HepG2 (cell line): ENCODE measurements at regions not wholly inside any gene's neighbourhood (a gene's known extent, or its start where the extent isn't known, plus 50 kb on each side); places are given as distances from the start of the nearest gene placed in this dataset.

ENCODE experiments used
- ATAC-seq: fragments of 200-7000 bp; cut with Tn5 transposase; 3 replicates; pipeline ENCODE4 v1.9.1; 2020; ENCODE audit warnings: mild to moderate bottlenecking, moderate library complexity
- BruUV-seq: library from RNA; stranded (reverse); fragments of 400-500 nt; replicated peaks from 2 replicates; lab custom pipeline; 2021; lab: Mats Ljungman, UMichigan
- CTCF ChIA-PET: fragments of 300-600 bp; formaldehyde crosslinking; extraction: SDS; loops from one replicate; lab custom pipeline; 2021; ENCODE audit warnings: low total read pairs, inconsistent platforms, low intra/inter-chr PET ratio; lab: Yijun Ruan, JAX
- POLR2A ChIA-PET: fragments of 350-600 bp; sonication (Branson Sonifier 250); formaldehyde crosslinking; loops from one replicate; lab custom pipeline; 2020; ENCODE audit warnings: antibody characterized with exemption, inconsistent platforms; lab: Yijun Ruan, JAX
- DNase-seq: peaks from one replicate; pipeline ENCODE4 v3.0.0-alpha.2; 2015; ENCODE audit warnings: low spot score
- FAIRE-seq: peaks from 3 replicates; lab custom pipeline; 2011; peaks lifted over from hg19 to GRCh38; lab: Jason Lieb, UNC
- H2AFZ ChIP-seq: one replicate; pipeline ENCODE4 v1.6.1; 2011; ENCODE audit warnings: low read length, inconsistent platforms
- H3K27ac ChIP-seq: fragments of 300-600 bp; 3 replicates; pipeline ENCODE4 v1.8.0; 2011; ENCODE audit warnings: mixed run types, mild to moderate bottlenecking, mixed read lengths, low read length, inconsistent platforms; ENCODE audit not compliant: insufficient read depth; ENCODE audit errors: extremely low read length
- H3K27me3 ChIP-seq, 2 experiments: fragments of 200-600 bp in 1 of 2; 2 replicates in 1 of 2; 3 replicates in 1 of 2; pipeline versions ENCODE4 v1.6.0 to v1.8.0; 2011; ENCODE audit warnings: low read length in 2 of 2, mild to moderate bottlenecking in 2 of 2, moderate library complexity in 2 of 2, inconsistent platforms in 1 of 2; ENCODE audit not compliant: insufficient read depth in 2 of 2, control insufficient read depth in 1 of 2
- H3K36me3 ChIP-seq, 2 experiments: fragments of 200-600 bp in 1 of 2; replicated peaks in 1 of 2; 2 replicates in 1 of 2; 3 replicates in 1 of 2; pipeline versions ENCODE4 v1.5.1 to v1.8.0; 2011; ENCODE audit warnings: low read length in 2 of 2, inconsistent platforms in 1 of 2; ENCODE audit not compliant: insufficient read depth in 2 of 2, control insufficient read depth in 1 of 2
- H3K4me1 ChIP-seq: 2 replicates; pipeline ENCODE4 v1.5.1; 2012; ENCODE audit warnings: low read length, inconsistent platforms; ENCODE audit not compliant: insufficient read depth
- H3K4me2 ChIP-seq: 2 replicates; pipeline ENCODE4 v1.6.0; 2011; ENCODE audit warnings: low read depth, low read length, inconsistent platforms
- H3K4me3 ChIP-seq, 3 experiments: fragments of 200-600 bp in 1 of 3; sonication (generic), shearing (Covaris generic) in 1 of 3; replicated peaks in 1 of 3; 2 replicates each; pipeline ENCODE4 v1.5.1; 2011 to 2016; ENCODE audit warnings: low read length in 3 of 3, inconsistent platforms in 2 of 3, low read depth in 2 of 3, mild to moderate bottlenecking in 2 of 3, control low read depth in 1 of 3, mixed read lengths in 1 of 3; ENCODE audit not compliant: insufficient read depth in 1 of 3
- H3K79me2 ChIP-seq: one replicate; pipeline ENCODE4 v1.6.1; 2011; ENCODE audit warnings: low read length, inconsistent platforms; ENCODE audit not compliant: insufficient read depth
- H3K9ac ChIP-seq: 2 replicates; pipeline ENCODE4 v1.6.0; 2011; ENCODE audit warnings: mild to moderate bottlenecking, low read depth, low read length, inconsistent platforms; ENCODE audit not compliant: insufficient read depth
- H3K9me3 ChIP-seq: 2 replicates; pipeline ENCODE4 v1.5.1; 2012; ENCODE audit warnings: mild to moderate bottlenecking, low read length
- H4K20me1 ChIP-seq: 2 replicates; pipeline ENCODE4 v1.6.0; 2011; ENCODE audit warnings: inconsistent platforms, mild to moderate bottlenecking, low read length, moderate library complexity; ENCODE audit not compliant: insufficient read depth
- HDAC6 ChIP-seq: fragments of 200-600 bp; sonication (generic); IDR thresholded peaks from 2 replicates; pipeline ENCODE4 v1.7.0; 2017; ENCODE audit warnings: mild to moderate bottlenecking, antibody characterized with exemption, low read length, low read depth
- MEIS1 ChIP-seq: sonication (generic); formaldehyde crosslinking; IDR thresholded peaks from 2 replicates; pipeline ENCODE4 v1.9.0; 2021; ENCODE audit warnings: mild to moderate bottlenecking, missing genetic modification reagents, moderate library complexity, borderline replicate concordance
- NPAS2 ChIP-seq: sonication (generic); formaldehyde crosslinking; IDR thresholded peaks from 2 replicates; pipeline ENCODE4 v1.8.0; 2022; ENCODE audit warnings: mild to moderate bottlenecking, missing genetic modification reagents, borderline replicate concordance
- PAF1 ChIP-seq: IDR thresholded peaks from 2 replicates; pipeline ENCODE4 v1.6.1; 2016; ENCODE audit warnings: missing genetic modification reagents, missing compliant biosample characterization
- RFXANK ChIP-seq: IDR thresholded peaks from 2 replicates; pipeline ENCODE4 v1.6.1; 2016
- SAFB2 ChIP-seq: sonication (generic); formaldehyde crosslinking; IDR thresholded peaks from 2 replicates; pipeline ENCODE4 v1.5.1; 2020; ENCODE audit warnings: missing genetic modification reagents, low read depth, mild to moderate bottlenecking, borderline replicate concordance
- TRIM24 ChIP-seq: sonication (generic); formaldehyde crosslinking; IDR thresholded peaks from 2 replicates; pipeline ENCODE4 v1.8.0; 2022; ENCODE audit warnings: mild to moderate bottlenecking, missing genetic modification reagents
- ZNF121 ChIP-seq: sonication (generic); formaldehyde crosslinking; IDR thresholded peaks from 2 replicates; pipeline ENCODE4 v1.5.0; 2020; ENCODE audit warnings: mild to moderate bottlenecking, missing genetic modification reagents
- ZNF180 ChIP-seq: sonication (generic); formaldehyde crosslinking; IDR thresholded peaks from 2 replicates; pipeline ENCODE4 v1.4.0; 2020; ENCODE audit warnings: low read depth, missing genetic modification reagents, borderline replicate concordance
- ZNF317 ChIP-seq: sonication (generic); formaldehyde crosslinking; IDR thresholded peaks from 2 replicates; pipeline ENCODE4 v1.5.0; 2020; ENCODE audit warnings: mild to moderate bottlenecking, missing genetic modification reagents
- ZNF891 ChIP-seq: sonication (generic); formaldehyde crosslinking; IDR thresholded peaks from 2 replicates; pipeline ENCODE4 v1.5.0; 2020; ENCODE audit warnings: mild to moderate bottlenecking, missing genetic modification reagents
- WGBS: methylation state at CpG from one replicate; pipeline ENCODE4 v1.1.6; 2017; ENCODE audit warnings: low lambda C conversion rate; 5-methylcytosine and 5-hydroxymethylcytosine counted together
- in situ Hi-C: cut with HindIII; loops from 2 replicates; pipeline ENCODE4 v1.10.0; 2017; ENCODE audit warnings: low pct_unique_long_range_greater_than_20kb; ENCODE audit not compliant: extremely low pct_ligation_motif_present
- intact Hi-C: fragments of 100-400 bp; cut with micrococcal nuclease; formaldehyde crosslinking; loops from one replicate; pipeline ENCODE4 v1.10.0; 2022; ENCODE audit not compliant: unreplicated experiment
- TF ChIP-seq, protein P1 (sequence below): sonication (generic); formaldehyde crosslinking; IDR thresholded peaks from 2 replicates; pipeline ENCODE4 v1.8.0; 2022; ENCODE audit warnings: missing genetic modification reagents, mild to moderate bottlenecking, inconsistent platforms, borderline replicate concordance
- TF ChIP-seq, protein P2 (sequence below): IDR thresholded peaks from 2 replicates; pipeline ENCODE4 v1.6.1; 2016; ENCODE audit warnings: low read depth, borderline replicate concordance
- TF ChIP-seq, protein P3 (sequence below): sonication (generic); formaldehyde crosslinking; IDR thresholded peaks from 2 replicates; pipeline ENCODE4 v1.4.0; 2020; ENCODE audit warnings: missing genetic modification reagents
- TF ChIP-seq, protein P4 (sequence below): sonication (generic); formaldehyde crosslinking; IDR thresholded peaks from 2 replicates; pipeline ENCODE4 v1.4.0; 2020; ENCODE audit warnings: missing genetic modification reagents

DNA sequence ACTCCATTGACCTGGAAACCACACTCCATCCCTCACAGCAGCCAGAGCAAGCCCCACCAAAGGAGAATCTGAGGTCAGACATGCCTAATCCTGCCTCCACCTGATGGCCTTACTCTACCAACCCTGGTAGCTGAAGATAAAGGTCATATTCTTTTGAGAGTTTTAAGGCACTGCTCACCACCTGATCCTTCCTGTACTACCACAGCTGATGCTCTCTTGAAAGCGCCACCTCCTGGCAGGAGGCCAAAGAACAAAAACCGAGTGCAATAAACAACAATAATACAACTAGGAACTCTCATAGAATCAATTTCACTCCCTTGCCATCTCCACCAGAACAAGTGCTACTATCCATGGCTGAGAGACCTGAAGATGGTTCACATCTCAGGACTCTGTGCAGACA lies 301.6 kb downstream of the NAF1 start (continued):
- TF ChIP-seq, protein P1, sequence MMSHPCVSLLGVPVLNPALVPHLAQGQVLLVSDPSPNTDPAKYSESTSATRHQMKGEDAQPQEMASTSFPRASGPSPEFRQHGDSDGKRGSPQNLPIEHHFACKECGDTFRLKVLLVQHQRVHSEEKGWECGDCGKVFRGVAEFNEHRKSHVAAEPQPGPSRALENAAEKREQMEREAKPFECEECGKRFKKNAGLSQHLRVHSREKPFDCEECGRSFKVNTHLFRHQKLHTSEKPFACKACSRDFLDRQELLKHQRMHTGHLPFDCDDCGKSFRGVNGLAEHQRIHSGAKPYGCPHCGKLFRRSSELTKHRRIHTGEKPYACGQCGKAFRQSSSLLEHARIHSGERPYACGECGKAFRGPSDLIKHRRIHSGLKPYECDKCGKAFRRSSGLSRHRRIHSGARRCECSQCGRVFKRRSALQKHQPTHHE, result no peak
- TF ChIP-seq ZNF121 (CRISPR knock-in tag) (no peak), RFXANK (no peak), HDAC6 (no peak)
- TF ChIP-seq, protein P2, sequence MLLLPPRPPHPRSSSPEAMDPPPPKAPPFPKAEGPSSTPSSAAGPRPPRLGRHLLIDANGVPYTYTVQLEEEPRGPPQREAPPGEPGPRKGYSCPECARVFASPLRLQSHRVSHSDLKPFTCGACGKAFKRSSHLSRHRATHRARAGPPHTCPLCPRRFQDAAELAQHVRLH (CRISPR knock-in tag), result no peak

DNA sequence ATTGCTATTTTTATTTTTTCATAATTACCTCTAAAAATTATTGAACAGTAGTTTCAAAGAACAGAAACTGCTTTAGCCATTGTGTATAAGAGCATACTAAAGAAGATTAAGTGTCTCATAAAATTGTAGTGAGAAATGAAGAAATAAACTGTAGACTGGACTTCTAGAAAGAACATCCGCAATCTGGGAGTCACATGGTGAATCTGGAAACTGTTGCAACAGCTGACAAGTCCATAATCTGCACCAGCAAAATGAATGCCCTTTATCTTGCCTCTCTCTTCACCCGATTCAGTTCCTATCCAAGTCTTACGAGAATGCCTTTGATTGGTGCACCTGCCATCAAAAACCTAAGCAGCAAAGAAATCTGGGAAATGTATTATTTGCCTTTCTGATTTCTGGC lies 312.9 kb downstream of the NAF1 start:
- Histone ChIP-seq H2AFZ (no peak overlapping the region), H3K4me2 (no peak overlapping the region), H3K27ac (no peak overlapping the region), H3K79me2 (no peaks in the 10 kb centered on the region), H3K27me3 (no peaks in the 10 kb centered on the region), H3K9ac (no peak overlapping the region), H3K4me1 (no peaks in the 10 kb centered on the region), H4K20me1 (no peaks in the 10 kb centered on the region), H3K9me3 (no peaks in the 10 kb centered on the region), H3K4me3 (no peak overlapping the region), H3K36me3 (no peaks in the 10 kb centered on the region)
- BruUV-seq, result no TSS peak
- FAIRE-seq (no peak), DNase-seq (no peak), ATAC-seq (no peak)
- 0% methylated on average over 3 of the region's 3 CpGs for WGBS
- TF ChIP-seq, protein P3, sequence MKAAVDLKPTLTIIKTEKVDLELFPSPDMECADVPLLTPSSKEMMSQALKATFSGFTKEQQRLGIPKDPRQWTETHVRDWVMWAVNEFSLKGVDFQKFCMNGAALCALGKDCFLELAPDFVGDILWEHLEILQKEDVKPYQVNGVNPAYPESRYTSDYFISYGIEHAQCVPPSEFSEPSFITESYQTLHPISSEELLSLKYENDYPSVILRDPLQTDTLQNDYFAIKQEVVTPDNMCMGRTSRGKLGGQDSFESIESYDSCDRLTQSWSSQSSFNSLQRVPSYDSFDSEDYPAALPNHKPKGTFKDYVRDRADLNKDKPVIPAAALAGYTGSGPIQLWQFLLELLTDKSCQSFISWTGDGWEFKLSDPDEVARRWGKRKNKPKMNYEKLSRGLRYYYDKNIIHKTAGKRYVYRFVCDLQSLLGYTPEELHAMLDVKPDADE (CRISPR knock-in tag), result no peak
- TF ChIP-seq ZNF180 (CRISPR knock-in tag), result no peak
- no peak for TF ChIP-seq ZNF891 (CRISPR knock-in tag)
- TF ChIP-seq, protein P4, sequence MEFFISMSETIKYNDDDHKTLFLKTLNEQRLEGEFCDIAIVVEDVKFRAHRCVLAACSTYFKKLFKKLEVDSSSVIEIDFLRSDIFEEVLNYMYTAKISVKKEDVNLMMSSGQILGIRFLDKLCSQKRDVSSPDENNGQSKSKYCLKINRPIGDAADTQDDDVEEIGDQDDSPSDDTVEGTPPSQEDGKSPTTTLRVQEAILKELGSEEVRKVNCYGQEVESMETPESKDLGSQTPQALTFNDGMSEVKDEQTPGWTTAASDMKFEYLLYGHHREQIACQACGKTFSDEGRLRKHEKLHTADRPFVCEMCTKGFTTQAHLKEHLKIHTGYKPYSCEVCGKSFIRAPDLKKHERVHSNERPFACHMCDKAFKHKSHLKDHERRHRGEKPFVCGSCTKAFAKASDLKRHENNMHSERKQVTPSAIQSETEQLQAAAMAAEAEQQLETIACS, result no peak
- TF ChIP-seq TRIM24, result no peak
- TF ChIP-seq PAF1 (CRISPR knock-in tag), result no peak
- no peak for TF ChIP-seq NPAS2
- TF ChIP-seq ZNF317 (CRISPR knock-in tag), result no peak
- no peak for TF ChIP-seq SAFB2 (CRISPR knock-in tag)
- TF ChIP-seq MEIS1, result no peak
- intact Hi-C loops, result no loop called here
- ChIA-PET CTCF (no interaction called here), POLR2A (no interaction called here)
- in situ Hi-C loops, result no loop called here
